ENCODE measurements at regions not wholly inside any gene's neighbourhood (a gene's known extent, or its start where the extent isn't known, plus 50 kb on each side); places are given as distances from the start of the nearest gene placed in this dataset.

DNA sequence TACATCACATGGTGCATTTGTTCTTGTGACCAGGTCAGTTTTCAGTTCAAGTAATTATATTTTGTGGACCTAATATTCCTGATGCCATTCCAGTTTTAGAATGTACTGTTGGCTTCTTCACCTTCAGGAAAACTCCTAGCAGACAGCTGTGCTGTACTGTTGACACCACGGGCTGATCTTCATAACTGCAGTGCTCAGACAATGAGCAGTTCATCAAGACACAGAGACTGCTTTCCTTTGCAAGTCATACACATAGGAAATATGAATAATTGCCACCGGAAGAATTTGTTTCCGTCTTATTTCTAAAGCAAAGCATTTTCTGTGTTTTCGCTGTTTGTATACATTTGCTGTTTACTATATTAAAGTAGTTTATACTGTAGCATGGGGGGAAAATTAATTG is 89.8 kb downstream of the C6orf118 start:
- H4K20me1 ChIP-seq (ENCODE audit: control insufficient read depth, insufficient read depth, low read depth, low read length), result no peaks in the 10 kb centered on the region

DNA sequence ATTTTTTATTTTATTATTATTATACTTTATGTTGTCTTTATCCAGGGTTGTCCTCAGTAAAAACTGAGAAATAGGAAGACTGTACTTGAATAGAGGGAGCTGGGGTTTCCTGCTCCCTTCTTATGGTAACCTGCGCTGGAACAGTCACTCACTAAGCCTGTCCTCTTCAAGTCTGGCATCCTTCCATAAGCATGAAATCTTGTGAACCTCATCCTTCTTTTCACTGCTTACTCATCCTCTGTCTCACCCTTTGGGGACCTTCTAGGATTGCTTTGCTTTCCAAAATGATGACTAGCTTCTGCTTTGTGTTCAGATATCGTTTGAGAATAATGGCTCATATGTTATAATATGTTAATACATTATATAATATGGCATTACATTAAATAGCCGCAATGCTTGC is 90.6 kb downstream of the C6orf118 start:
- Histone ChIP-seq H3K27ac (ENCODE audit: low read depth, low read length) (no peak overlapping the region), H4K20me1 (ENCODE audit: control insufficient read depth, insufficient read depth, low read depth, low read length) (no peaks in the 10 kb centered on the region), H3K4me1 (ENCODE audit: control insufficient read depth, low read length) (no peaks in the 10 kb centered on the region)

More for the DNA sequence above, 89.8 kb downstream of the C6orf118 start:
- Histone ChIP-seq H3K79me2 (ENCODE audit: control insufficient read depth, low read length) (no peaks in the 10 kb centered on the region), H3K4me3 (ENCODE audit: low read length) (no peak overlapping the region), H3K27me3 (ENCODE audit: control insufficient read depth, low read length) (no peaks in the 10 kb centered on the region), H3K4me2 (ENCODE audit: low read length) (no peak overlapping the region), H3K4me1 (ENCODE audit: control insufficient read depth, low read length) (no peaks in the 10 kb centered on the region), H3K27ac (ENCODE audit: low read depth, low read length) (no peak overlapping the region), H3K9me2 (replicated peaks; ENCODE audit: control insufficient read depth, low read length) (no peaks in the 10 kb centered on the region), H3F3A (ENCODE audit: control insufficient read depth, insufficient read depth) (no peaks in the 10 kb centered on the region), H3K9me3 (ENCODE audit: control insufficient read depth, insufficient read depth, low read length) (no peaks in the 10 kb centered on the region), H3K36me3 (ENCODE audit: control insufficient read depth, low read length) (no peaks in the 10 kb centered on the region)
- TF ChIP-seq CTCF (IDR thresholded peaks at IDR 0.05; ENCODE audit: low read depth, low read length, poor library complexity, severe bottlenecking), result no peak
- no peak for TF ChIP-seq EZH2phosphoT487 (IDR thresholded peaks at IDR 0.05; ENCODE audit: borderline replicate concordance, low read length)

GRCh38 chr6:165206798-165207197 is 102.6 kb downstream of the C6orf118 start:
- no peaks in the 10 kb centered on the region for H3K4me1 ChIP-seq (ENCODE audit: control insufficient read depth, low read length)

More for the DNA sequence above, 90.6 kb downstream of the C6orf118 start:
- Histone ChIP-seq H3K79me2 (ENCODE audit: control insufficient read depth, low read length) (no peaks in the 10 kb centered on the region), H3F3A (ENCODE audit: control insufficient read depth, insufficient read depth) (no peaks in the 10 kb centered on the region), H3K27me3 (ENCODE audit: control insufficient read depth, low read length) (no peaks in the 10 kb centered on the region), H3K36me3 (ENCODE audit: control insufficient read depth, low read length) (no peaks in the 10 kb centered on the region), H3K9me3 (ENCODE audit: control insufficient read depth, insufficient read depth, low read length) (no peaks in the 10 kb centered on the region), H3K9me2 (replicated peaks; ENCODE audit: control insufficient read depth, low read length) (no peaks in the 10 kb centered on the region), H3K4me2 (ENCODE audit: low read length) (no peak overlapping the region), H3K4me3 (ENCODE audit: low read length) (no peak overlapping the region)
- TF ChIP-seq EZH2phosphoT487 (IDR thresholded peaks at IDR 0.05; ENCODE audit: borderline replicate concordance, low read length) (no peak), CTCF (IDR thresholded peaks at IDR 0.05; ENCODE audit: low read depth, low read length, poor library complexity, severe bottlenecking) (no peak)

More at GRCh38 chr6:165206798-165207197, 102.6 kb downstream of the C6orf118 start:
- Histone ChIP-seq H3K36me3 (ENCODE audit: control insufficient read depth, low read length) (no peaks in the 10 kb centered on the region), H4K20me1 (ENCODE audit: control insufficient read depth, insufficient read depth, low read depth, low read length) (no peaks in the 10 kb centered on the region), H3K4me2 (ENCODE audit: low read length) (no peak overlapping the region), H3F3A (ENCODE audit: control insufficient read depth, insufficient read depth) (no peaks in the 10 kb centered on the region), H3K79me2 (ENCODE audit: control insufficient read depth, low read length) (no peaks in the 10 kb centered on the region), H3K27me3 (ENCODE audit: control insufficient read depth, low read length) (no peaks in the 10 kb centered on the region), H3K4me3 (ENCODE audit: low read length) (no peak overlapping the region), H3K27ac (ENCODE audit: low read depth, low read length) (no peak overlapping the region), H3K9me3 (ENCODE audit: control insufficient read depth, insufficient read depth, low read length) (no peaks in the 10 kb centered on the region), H3K9me2 (replicated peaks; ENCODE audit: control insufficient read depth, low read length) (no peaks in the 10 kb centered on the region)
- TF ChIP-seq EZH2phosphoT487 (IDR thresholded peaks at IDR 0.05; ENCODE audit: borderline replicate concordance, low read length), result no peak
- TF ChIP-seq CTCF (IDR thresholded peaks at IDR 0.05; ENCODE audit: low read depth, low read length, poor library complexity, severe bottlenecking), result no peak
